Activated T-cell treated with anti-CD3 and anti-CD28 coated beads, Interleukin-2, amount 50 U/mL, for 24 hours (primary cell): ENCODE measurements at regions not wholly inside any gene's neighbourhood (a gene's known extent, or its start where the extent isn't known, plus 50 kb on each side); places are given as distances from the start of the nearest gene placed in this dataset.

ENCODE experiments used
- DNase-seq: peaks from one replicate; pipeline ENCODE4 v3.0.0-alpha.2; 2020
- H3K27ac Mint-ChIP-seq: 2 replicates; pipeline ENCODE4 v1.8.0; 2020; ENCODE audit warnings: mild to moderate bottlenecking, mixed read lengths
- H3K27me3 Mint-ChIP-seq: 2 replicates; pipeline ENCODE4 v1.8.0; 2020; ENCODE audit warnings: mixed read lengths
- H3K36me3 Mint-ChIP-seq: 2 replicates; pipeline ENCODE4 v1.8.0; 2020; ENCODE audit warnings: low read depth, mixed read lengths
- H3K4me1 Mint-ChIP-seq: 2 replicates; pipeline ENCODE4 v1.8.0; 2020; ENCODE audit warnings: low read depth, mixed read lengths
- H3K4me3 Mint-ChIP-seq: 2 replicates; pipeline ENCODE4 v1.8.0; 2020; ENCODE audit warnings: mild to moderate bottlenecking, moderate library complexity, mixed read lengths
- H3K9me3 Mint-ChIP-seq: 2 replicates; pipeline ENCODE4 v1.8.0; 2020; ENCODE audit warnings: mixed read lengths

DNA sequence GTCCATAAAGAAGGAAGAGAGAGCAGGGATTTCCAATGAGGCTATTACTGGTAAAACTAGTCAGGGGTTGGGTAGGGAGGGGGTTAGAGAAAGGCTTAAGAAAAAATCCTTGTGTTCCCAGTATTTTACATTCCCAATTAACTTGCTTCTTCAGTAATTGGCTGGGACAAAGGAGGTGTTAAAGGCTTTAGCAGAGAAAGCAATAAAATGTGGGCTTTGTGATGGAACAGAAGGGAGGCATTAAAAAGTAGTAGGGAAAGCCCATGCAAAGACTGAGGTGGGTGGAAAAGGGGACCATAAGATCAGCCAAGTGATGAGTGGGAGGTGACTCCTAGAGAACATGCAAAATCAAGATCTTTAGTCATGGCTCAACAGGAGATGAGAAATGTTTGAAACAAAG, 1467.2 kb downstream of the RPA4 start:
- no peaks in the 10 kb centered on the region for H3K4me1 Mint-ChIP-seq
- peaks cover 7% of the 10 kb centered on the region for H3K27me3 Mint-ChIP-seq
- no peak overlapping the region for H3K27ac Mint-ChIP-seq
- DNase-seq, result no peak
- no peaks in the 10 kb centered on the region for H3K36me3 Mint-ChIP-seq
- H3K4me3 Mint-ChIP-seq, result no peak overlapping the region
- no peaks in the 10 kb centered on the region for H3K9me3 Mint-ChIP-seq

DNA sequence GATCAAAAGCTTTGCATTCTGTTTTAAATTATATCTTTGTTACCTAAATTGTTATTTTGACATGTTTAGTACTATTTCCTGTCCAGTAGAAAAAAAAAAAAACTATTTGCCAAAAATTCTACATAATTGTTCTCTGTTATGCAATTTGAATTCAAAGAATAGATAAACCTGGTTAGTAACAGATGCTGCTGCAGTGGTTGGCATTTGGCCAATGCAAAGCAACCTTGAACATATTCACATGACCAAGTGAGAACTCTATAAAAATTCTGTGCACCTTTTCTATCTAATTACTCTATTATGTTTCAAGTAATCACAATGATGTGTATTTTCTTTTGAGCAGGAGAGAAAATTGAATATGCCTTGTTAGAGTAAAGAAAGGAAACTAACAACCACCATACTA, 1473.4 kb downstream of the RPA4 start:
- no peak overlapping the region for H3K4me3 Mint-ChIP-seq
- no peak overlapping the region for H3K27ac Mint-ChIP-seq
- H3K27me3 Mint-ChIP-seq, result peaks cover 3% of the 10 kb centered on the region
- no peak for DNase-seq
- no peaks in the 10 kb centered on the region for H3K9me3 Mint-ChIP-seq
- no peaks in the 10 kb centered on the region for H3K4me1 Mint-ChIP-seq
- no peaks in the 10 kb centered on the region for H3K36me3 Mint-ChIP-seq

DNA sequence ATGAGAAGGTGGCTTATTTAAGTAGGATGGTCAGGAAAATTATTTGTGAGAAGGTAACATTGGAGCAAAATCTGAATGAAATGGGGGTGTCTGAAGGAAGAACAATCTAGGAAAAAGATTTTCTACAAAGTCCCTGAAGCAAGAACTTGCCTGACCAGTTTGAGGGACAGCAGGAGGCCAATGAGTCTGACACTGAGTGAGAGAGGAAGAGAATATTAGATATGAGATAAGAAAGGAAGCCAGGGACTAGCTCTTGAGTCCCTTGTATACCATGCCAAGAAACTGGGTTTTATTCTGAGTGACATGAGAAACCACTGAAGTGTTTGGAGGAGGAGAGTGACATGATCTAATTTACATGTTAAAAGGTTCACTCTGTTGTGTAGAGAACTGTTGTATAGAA, 1478.9 kb downstream of the RPA4 start:
- no peaks in the 10 kb centered on the region for H3K4me1 Mint-ChIP-seq
- peaks cover 9% of the 10 kb centered on the region for H3K27me3 Mint-ChIP-seq
- H3K9me3 Mint-ChIP-seq, result no peaks in the 10 kb centered on the region
- DNase-seq, result no peak
- H3K4me3 Mint-ChIP-seq, result no peak overlapping the region
- H3K36me3 Mint-ChIP-seq, result no peaks in the 10 kb centered on the region
- no peak overlapping the region for H3K27ac Mint-ChIP-seq

- Mint-ChIP-seq H3K4me1 (no peaks in the 10 kb centered on the region), H3K36me3 (no peaks in the 10 kb centered on the region), H3K27ac (no peak overlapping the region), H3K4me3 (no peak overlapping the region), H3K27me3 (peaks cover 3% of the 10 kb centered on the region), H3K9me3 (no peaks in the 10 kb centered on the region)
- DNase-seq, result no peak
Observed at GRCh38 chrX:98371994-98372393, 1488.3 kb downstream of the RPA4 start.

DNA sequence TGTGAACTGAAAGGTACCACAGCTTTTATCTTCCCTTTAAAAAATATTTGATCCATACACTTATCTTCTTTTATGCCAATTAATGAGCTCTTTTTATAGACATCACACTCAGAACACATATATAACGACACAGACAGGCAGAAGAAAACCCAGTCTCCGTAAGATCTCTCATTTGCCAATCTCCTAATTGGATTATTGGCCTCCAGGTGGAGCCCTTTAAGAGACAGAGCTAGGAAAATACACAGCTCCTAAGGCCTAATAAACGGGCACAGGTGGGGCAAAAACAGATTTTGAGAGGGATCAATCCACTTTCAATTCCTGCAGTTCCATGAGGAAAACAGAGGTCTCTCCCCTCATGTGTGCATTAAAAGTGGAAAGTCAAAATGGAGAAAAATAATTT, 1495.4 kb downstream of the RPA4 start:
- H3K27ac Mint-ChIP-seq, result no peak overlapping the region
- no peaks in the 10 kb centered on the region for H3K4me1 Mint-ChIP-seq
- no peak for DNase-seq
- H3K4me3 Mint-ChIP-seq, result no peak overlapping the region
- no peaks in the 10 kb centered on the region for H3K9me3 Mint-ChIP-seq
- H3K27me3 Mint-ChIP-seq, result no peaks in the 10 kb centered on the region
- H3K36me3 Mint-ChIP-seq, result no peaks in the 10 kb centered on the region

- Mint-ChIP-seq H3K4me1 (no peaks in the 10 kb centered on the region), H3K27me3 (no peaks in the 10 kb centered on the region), H3K36me3 (no peaks in the 10 kb centered on the region), H3K27ac (no peak overlapping the region), H3K4me3 (no peak overlapping the region), H3K9me3 (no peaks in the 10 kb centered on the region)
- no peak for DNase-seq
Observed at GRCh38 chrX:98380106-98380505, 1496.4 kb downstream of the RPA4 start.

- H3K27me3 Mint-ChIP-seq, result no peaks in the 10 kb centered on the region
- H3K9me3 Mint-ChIP-seq, result no peaks in the 10 kb centered on the region
- H3K4me1 Mint-ChIP-seq, result no peaks in the 10 kb centered on the region
- DNase-seq, result no peak
- no peaks in the 10 kb centered on the region for H3K36me3 Mint-ChIP-seq
- no peak overlapping the region for H3K27ac Mint-ChIP-seq
- H3K4me3 Mint-ChIP-seq, result no peak overlapping the region
Observed at GRCh38 chrX:98380556-98380955, 1496.8 kb downstream of the RPA4 start.

GRCh38 chrX:98398542-98398941, 1514.8 kb downstream of the RPA4 start:
- Mint-ChIP-seq H3K36me3 (no peaks in the 10 kb centered on the region), H3K4me3 (no peak overlapping the region), H3K27me3 (peaks cover 11% of the 10 kb centered on the region), H3K4me1 (no peaks in the 10 kb centered on the region), H3K9me3 (peaks cover 7% of the 10 kb centered on the region), H3K27ac (no peak overlapping the region)
- DNase-seq, result no peak

DNA sequence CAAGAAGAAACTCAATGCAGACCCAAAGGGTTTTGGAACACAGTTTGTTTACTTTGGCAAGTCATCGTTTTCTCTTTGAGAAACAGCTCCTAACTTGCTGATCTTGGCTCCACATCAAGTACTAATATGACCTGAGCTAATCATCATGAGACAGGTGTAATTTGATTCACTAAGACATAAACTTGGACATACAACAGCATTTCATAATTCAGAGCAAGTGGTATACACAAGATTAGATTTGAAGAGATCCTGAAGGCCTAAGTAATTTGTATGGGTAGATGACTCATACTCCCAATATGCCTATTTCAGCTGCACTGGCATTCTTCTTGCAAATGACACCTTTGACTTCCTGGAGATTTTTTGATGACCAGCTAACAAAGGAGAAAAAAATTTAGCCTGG, 1521.7 kb downstream of the RPA4 start:
- H3K27ac Mint-ChIP-seq, result no peak overlapping the region
- H3K4me1 Mint-ChIP-seq, result no peaks in the 10 kb centered on the region
- no peak for DNase-seq
- H3K4me3 Mint-ChIP-seq, result no peak overlapping the region
- no peaks in the 10 kb centered on the region for H3K9me3 Mint-ChIP-seq
- H3K36me3 Mint-ChIP-seq, result no peaks in the 10 kb centered on the region
- H3K27me3 Mint-ChIP-seq, result no peaks in the 10 kb centered on the region

- Mint-ChIP-seq H3K36me3 (no peaks in the 10 kb centered on the region), H3K27ac (no peak overlapping the region), H3K4me1 (no peaks in the 10 kb centered on the region), H3K27me3 (peaks cover 5% of the 10 kb centered on the region), H3K9me3 (no peaks in the 10 kb centered on the region), H3K4me3 (no peak overlapping the region)
- no peak for DNase-seq
Observed at GRCh38 chrX:98407584-98407983, 1523.9 kb downstream of the RPA4 start.

- Mint-ChIP-seq H3K27me3 (peaks cover 9% of the 10 kb centered on the region), H3K36me3 (no peaks in the 10 kb centered on the region), H3K9me3 (no peaks in the 10 kb centered on the region), H3K4me3 (no peak overlapping the region), H3K4me1 (no peaks in the 10 kb centered on the region), H3K27ac (no peak overlapping the region)
- DNase-seq, result no peak
Observed at GRCh38 chrX:98409867-98410266, 1526.2 kb downstream of the RPA4 start.

GRCh38 chrX:98412058-98412457, 1528.3 kb downstream of the RPA4 start:
- Mint-ChIP-seq H3K36me3 (no peaks in the 10 kb centered on the region), H3K27ac (no peak overlapping the region), H3K4me1 (no peaks in the 10 kb centered on the region), H3K4me3 (no peak overlapping the region), H3K9me3 (no peaks in the 10 kb centered on the region), H3K27me3 (peaks cover 9% of the 10 kb centered on the region)
- DNase-seq, result no peak

- H3K9me3 Mint-ChIP-seq, result peaks cover 2% of the 10 kb centered on the region
- no peak for DNase-seq
Observed at GRCh38 chrX:98422536-98422935, 1538.8 kb downstream of the RPA4 start.

DNA sequence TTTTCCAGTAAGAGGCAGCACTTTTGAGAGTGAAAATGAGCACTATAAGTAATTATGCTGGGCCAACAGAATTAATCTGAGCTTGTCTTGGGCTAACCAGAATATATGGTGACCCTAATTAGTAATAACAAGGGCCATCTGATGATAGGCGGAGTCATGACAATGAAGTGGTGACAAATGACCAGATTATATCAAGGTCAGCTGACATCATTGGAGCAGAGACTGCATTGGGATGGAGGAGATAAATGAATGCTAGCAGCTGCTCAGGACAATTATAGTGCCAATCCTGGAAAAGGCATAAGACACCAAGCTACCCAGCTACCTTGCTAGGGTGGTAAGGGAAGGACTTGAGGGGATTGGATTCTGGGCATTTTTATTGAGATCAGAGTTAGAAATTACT, 1548.7 kb downstream of the RPA4 start:
- Mint-ChIP-seq H3K9me3 (no peaks in the 10 kb centered on the region), H3K27me3 (peaks cover 3% of the 10 kb centered on the region), H3K36me3 (no peaks in the 10 kb centered on the region), H3K4me3 (no peak overlapping the region), H3K27ac (no peak overlapping the region), H3K4me1 (no peaks in the 10 kb centered on the region)
- no peak for DNase-seq

More at GRCh38 chrX:98422536-98422935, 1538.8 kb downstream of the RPA4 start:
- no peak overlapping the region for H3K4me3 Mint-ChIP-seq
- H3K36me3 Mint-ChIP-seq, result no peaks in the 10 kb centered on the region
- H3K4me1 Mint-ChIP-seq, result no peaks in the 10 kb centered on the region
- H3K27ac Mint-ChIP-seq, result no peak overlapping the region
- H3K27me3 Mint-ChIP-seq, result no peaks in the 10 kb centered on the region

DNA sequence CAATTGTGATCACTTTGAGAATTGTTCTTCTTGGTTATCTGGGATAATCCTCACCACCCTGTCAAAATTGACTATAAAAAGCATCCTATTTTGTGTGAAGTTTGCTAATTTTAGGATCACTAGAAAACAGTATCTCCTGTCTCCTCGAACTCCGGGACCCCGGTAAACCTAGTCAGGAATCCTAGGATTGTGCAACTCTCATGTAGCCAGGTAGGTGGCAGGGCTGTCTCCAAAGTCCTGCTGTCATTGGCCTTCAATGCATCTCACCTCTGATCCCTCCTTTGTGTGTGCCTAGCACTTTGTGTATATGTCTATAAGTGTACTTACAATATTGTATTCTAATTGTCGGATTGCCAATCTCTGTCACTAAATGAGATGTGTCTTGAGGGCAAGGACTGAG, 1564.8 kb downstream of the RPA4 start:
- Mint-ChIP-seq H3K4me1 (no peaks in the 10 kb centered on the region), H3K27ac (no peak overlapping the region), H3K9me3 (no peaks in the 10 kb centered on the region), H3K27me3 (peaks cover 2% of the 10 kb centered on the region), H3K36me3 (no peaks in the 10 kb centered on the region), H3K4me3 (no peak overlapping the region)
- no peak for DNase-seq

GRCh38 chrX:98452456-98452855, 1568.7 kb downstream of the RPA4 start:
- Mint-ChIP-seq H3K36me3 (no peaks in the 10 kb centered on the region), H3K27ac (no peak overlapping the region), H3K4me3 (no peak overlapping the region), H3K4me1 (no peaks in the 10 kb centered on the region), H3K27me3 (peaks cover 8% of the 10 kb centered on the region), H3K9me3 (no peaks in the 10 kb centered on the region)
- DNase-seq, result no peak
